CD4-positive, alpha-beta T cell treated with Interleukin-6 for 4 hours (primary cell): ENCODE measurements at regions not wholly inside any gene's neighbourhood (a gene's known extent, or its start where the extent isn't known, plus 50 kb on each side); places are given as distances from the start of the nearest gene placed in this dataset.
A peak's percentile ranks its signal among the peaks of the same experiment; 100 is the strongest.

Source experiments
- DNase-seq: peaks from one replicate; pipeline ENCODE4 v3.0.0-alpha.2; 2020; ENCODE audit warnings: mixed read lengths

GRCh38 chr13:40152145-40152544, 496.7 kb downstream of the COG6 start:
- DNase-seq = no peak

DNA sequence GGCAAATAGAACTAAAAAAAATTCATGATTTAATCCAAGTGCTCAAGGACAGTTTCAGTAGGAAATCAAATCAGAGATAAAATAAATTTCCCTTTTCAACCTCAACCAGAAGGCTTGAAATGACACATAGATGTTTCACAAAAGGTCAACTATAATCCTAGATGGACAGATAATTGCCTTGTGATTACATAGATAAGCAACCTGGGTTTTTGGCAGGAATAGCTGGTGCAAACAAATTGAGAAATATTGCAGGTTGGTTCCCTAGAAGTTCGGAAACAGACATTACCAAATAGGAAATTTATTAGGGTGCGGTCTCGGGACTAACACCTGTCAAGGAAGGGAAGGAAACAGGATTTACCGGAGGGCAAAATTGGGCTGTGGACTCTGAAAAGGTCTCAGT, 497.5 kb downstream of the COG6 start:
- no peak for DNase-seq

DNA sequence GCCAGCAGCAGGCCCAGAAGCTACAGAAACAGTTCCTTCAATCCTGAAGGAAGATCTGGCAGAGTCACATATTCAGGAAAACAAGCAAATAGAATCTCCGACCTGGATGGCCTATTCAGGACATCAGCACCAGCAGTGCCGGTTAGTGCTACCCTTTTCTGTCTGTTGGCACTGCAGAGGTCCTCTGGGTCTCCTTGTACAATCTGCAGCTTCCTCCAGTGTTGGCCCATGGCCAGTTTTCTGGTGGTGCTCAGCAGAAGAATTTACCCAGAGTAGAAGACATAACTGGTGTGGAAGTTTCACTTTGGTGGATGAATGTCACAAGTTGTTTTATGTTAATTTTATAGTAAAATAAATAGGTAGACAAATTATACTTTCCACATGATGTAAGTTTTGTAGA, 498.1 kb downstream of the COG6 start:
- DNase-seq = peak; percentile 57

DNA sequence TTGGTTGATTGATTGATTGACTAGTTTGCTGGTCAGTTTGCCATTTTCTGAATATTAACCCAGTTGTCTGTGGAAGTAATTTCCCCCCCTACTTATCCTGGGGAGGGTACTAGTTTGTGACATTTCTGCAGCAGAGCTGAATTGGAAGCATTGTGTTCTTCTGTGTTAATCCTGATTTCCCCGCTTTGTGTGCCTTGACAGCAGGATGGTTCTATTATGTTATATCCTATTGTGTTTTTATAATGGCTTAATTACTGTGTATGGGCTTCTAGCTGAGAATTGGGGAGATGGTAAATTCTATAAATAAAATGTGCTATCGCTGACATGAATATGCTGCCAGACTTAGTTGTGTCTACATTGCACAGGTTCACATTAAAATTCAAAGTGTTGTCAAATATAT, 499.7 kb downstream of the COG6 start:
- DNase-seq = no peak

GRCh38 chr13:40158218-40158617, 502.8 kb downstream of the COG6 start:
- DNase-seq = no peak

DNA sequence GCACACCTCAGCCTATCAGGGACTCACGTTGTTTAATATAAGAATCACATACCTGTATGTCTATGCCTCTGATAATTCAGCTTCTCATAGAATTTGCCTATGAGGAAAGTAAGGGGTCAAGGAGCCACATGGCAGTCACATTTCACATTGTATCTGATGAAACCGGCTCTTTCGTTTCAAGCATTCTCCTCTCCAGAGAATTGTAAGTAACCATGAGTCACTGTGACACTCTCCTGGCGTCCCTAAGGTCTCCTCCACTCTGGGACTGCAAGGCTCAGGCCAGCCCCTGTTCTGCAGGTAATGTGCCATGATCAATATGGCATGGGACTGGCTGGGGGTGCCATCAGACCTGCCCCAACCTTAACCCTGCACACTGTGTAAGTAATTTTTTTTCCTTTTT, 503.3 kb downstream of the COG6 start:
- no peak for DNase-seq

GRCh38 chr13:40159736-40160135, 504.3 kb downstream of the COG6 start:
- no peak for DNase-seq

GRCh38 chr13:40160618-40161350, 505.3 kb downstream of the COG6 start:
- no peak for DNase-seq

DNA sequence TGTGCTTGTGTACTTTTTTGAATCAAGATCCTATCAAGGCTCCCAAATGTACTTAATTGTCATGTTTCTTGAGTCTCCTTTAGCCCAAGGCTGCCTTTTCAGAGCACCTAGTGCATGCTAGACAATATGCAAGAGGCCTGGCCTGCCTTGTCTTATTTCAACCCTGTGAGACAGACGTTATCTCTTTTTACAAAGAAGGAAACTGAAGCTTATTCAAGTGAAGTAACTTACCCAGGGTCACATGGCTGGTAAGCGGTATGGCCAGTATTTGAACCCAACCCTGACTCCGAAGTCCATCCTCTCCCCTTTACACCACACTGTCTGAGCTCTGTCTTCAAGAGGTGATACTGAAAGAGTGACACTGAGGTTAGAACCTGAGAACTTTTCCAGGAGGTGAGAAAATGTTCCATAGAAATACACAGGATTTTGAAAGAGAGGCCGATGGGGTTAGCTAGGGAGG, 505.1 kb downstream of the FOXO1 start:
- DNase-seq = no peak

DNA sequence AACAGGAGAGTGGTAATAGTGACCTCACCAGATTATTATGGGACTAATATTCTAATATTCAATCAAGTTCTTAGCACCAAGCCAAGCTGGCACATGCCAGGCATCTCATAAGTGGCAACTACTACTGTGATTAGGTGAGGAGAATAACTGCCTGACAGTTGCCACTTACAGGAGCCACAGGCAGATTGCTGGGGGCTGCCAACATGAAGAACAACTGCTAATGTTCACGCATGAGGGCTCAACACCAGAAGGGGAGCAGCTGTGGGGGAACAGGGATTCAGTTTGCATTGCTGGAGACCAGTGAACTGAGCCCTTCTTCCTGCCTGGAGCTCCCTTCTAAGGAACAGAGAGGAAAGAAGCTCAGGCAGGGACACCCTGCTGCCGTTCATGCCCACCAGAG, 504.5 kb downstream of the FOXO1 start:
- DNase-seq = no peak

GRCh38 chr13:40163066-40164000, 503.1 kb downstream of the FOXO1 start:
- DNase-seq = no peak

GRCh38 chr13:40164133-40164532, 502.3 kb downstream of the FOXO1 start:
- no peak for DNase-seq

GRCh38 chr13:40165316-40165932, 501.0 kb downstream of the FOXO1 start:
- DNase-seq = no peak

GRCh38 chr13:40167327-40167726, 499.1 kb downstream of the FOXO1 start:
- no peak for DNase-seq

- no peak for DNase-seq
These were observed 497.8 kb downstream of the FOXO1 start for GRCh38 chr13:40168425-40169166.

- no peak for DNase-seq
These were observed 497.0 kb downstream of the FOXO1 start for GRCh38 chr13:40169476-40169875.

GRCh38 chr13:40170091-40170490, 496.4 kb downstream of the FOXO1 start:
- no peak for DNase-seq

DNA sequence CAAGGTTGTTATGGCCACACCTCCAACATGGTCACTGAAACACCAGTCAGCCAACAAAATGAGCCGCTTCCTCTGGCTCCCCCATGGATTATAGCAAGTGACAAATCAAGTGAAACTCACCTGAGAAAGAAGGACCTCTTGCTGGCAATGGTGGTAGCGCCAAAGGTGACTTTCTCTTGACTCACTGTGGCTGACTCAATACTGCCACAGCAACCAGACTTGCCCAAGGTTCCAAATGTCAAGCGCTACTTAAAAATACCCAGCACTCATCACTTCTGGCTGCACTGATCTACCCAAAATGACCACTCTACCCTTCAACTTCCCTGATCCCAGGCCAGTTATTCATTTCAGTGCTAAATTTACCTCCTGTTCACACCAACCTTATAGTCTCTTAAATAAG, 495.5 kb downstream of the FOXO1 start:
- DNase-seq = peak; percentile 26

DNA sequence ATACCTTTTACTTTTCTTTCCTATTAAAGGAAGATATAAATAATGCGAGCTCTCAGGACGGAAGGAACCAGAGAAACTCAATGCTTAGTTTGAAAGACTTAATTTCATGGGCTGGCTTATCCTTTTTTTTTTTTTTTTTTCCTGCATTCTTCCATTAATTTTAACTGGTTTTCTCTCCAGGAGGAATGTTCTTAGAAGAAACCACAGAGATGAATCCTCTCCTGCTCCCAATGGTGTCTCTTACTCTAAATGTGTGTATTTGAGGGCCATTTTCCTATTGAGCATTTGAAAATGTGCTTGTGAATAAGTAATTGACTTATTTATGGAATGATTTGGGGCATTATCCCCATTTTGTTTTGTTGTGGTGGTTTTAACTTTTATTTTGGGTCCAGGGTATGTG, 494.9 kb downstream of the FOXO1 start:
- no peak for DNase-seq

- DNase-seq = no peak
These were observed 494.3 kb downstream of the FOXO1 start for GRCh38 chr13:40172149-40172591.

DNA sequence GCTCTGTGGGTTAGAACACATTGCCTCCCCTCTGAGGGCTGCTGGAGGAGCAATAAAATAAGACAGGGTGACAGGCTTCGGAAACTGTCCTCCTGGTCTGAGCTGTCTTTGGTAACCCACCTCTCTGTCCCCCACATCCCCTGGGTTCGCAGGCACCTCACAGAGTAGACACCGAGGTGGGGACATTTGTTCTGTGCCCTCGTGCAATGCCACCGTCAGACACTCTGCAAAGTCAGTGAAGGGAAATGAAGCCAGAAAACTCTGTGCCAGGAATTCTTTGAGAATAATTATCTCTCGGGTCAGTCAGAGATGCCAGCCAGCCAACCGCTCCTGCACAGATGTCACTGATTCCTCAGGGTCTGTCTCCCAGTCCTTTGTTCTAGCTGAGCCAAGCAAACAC, 493.6 kb downstream of the FOXO1 start:
- DNase-seq = no peak

GRCh38 chr13:40175639-40176038, 490.8 kb downstream of the FOXO1 start:
- DNase-seq = no peak

DNA sequence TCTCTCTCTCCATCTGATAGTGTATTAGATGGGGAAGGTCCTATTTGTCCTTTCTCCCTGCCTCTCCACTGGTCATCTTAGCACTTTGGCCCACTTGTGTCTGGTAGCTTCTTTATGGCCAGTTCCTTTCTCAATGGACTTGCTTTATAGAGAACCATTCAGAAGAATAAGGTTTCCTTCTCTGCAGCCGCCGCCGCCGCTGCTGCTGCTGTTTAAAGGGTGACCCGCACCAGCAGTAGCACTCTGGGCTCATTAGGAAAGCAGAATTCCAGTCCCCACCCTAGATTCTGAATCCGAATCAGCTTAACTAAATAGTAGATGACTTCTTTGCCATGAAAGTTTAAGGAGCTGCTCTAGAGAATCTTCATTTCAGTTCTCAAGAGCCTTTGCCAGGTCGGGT, 490.2 kb downstream of the FOXO1 start:
- no peak for DNase-seq
